Thymus (tissue), 11 donors: ENCODE measurements at regions not wholly inside any gene's neighbourhood (a gene's known extent, or its start where the extent isn't known, plus 50 kb on each side); places are given as distances from the start of the nearest gene placed in this dataset.

Experiments used
- DNase-seq, 9 donors: peaks; one replicate each; pipeline ENCODE4 v3.0.0-alpha.2; 2013; ENCODE audit warnings: low spot score in 9 of 9, low read depth in 6 of 9, missing footprints in 1 of 9
- H3K27ac ChIP-seq, 2 donors: one replicate each; pipeline ENCODE4 v1.5.1; 2013; ENCODE audit warnings: control low read depth in 1 of 2, low read depth in 1 of 2, low read length in 1 of 2, mild to moderate bottlenecking in 1 of 2, moderate library complexity in 1 of 2
- H3K27me3 ChIP-seq, 2 donors: one replicate each; pipeline ENCODE4 v1.5.1; 2013; ENCODE audit warnings: low read length in 1 of 2; ENCODE audit not compliant: control insufficient read depth in 2 of 2, insufficient read depth in 1 of 2
- H3K36me3 ChIP-seq, 2 donors: one replicate each; pipeline ENCODE4 v1.5.1; 2013; ENCODE audit warnings: low read length in 1 of 2, mild to moderate bottlenecking in 1 of 2, moderate library complexity in 1 of 2; ENCODE audit not compliant: control insufficient read depth in 2 of 2, insufficient read depth in 2 of 2
- H3K4me1 ChIP-seq, 2 donors: one replicate each; pipeline ENCODE4 v1.5.1; 2013; ENCODE audit warnings: low read length in 2 of 2; ENCODE audit not compliant: control insufficient read depth in 2 of 2, insufficient read depth in 2 of 2
- H3K4me3 ChIP-seq, 2 donors: one replicate each; pipeline ENCODE4 v1.5.1; 2013; ENCODE audit warnings: low read length in 2 of 2, control low read depth in 1 of 2, mild to moderate bottlenecking in 1 of 2
- H3K9me3 ChIP-seq, 2 donors: one replicate each; pipeline ENCODE4 v1.5.1; 2013; ENCODE audit warnings: low read length in 1 of 2, mild to moderate bottlenecking in 1 of 2; ENCODE audit not compliant: control insufficient read depth in 2 of 2, insufficient read depth in 1 of 2
- WGBS: extraction: QIAGEN DNeasy Blood & Tissue Kit; methylation state at CpG from one replicate; pipeline ENCODE4 v1.1.7; 2013; 5-methylcytosine and 5-hydroxymethylcytosine counted together
- donor health status: healthy.

GRCh38 chrX:150028692-150029091 is 90.4 kb upstream of the EOLA2 start:
- H3K4me1 ChIP-seq, result no peaks in the 10 kb centered on the region
- DNase-seq, result no peak
- no peak overlapping the region for H3K4me3 ChIP-seq
- no peaks in the 10 kb centered on the region for H3K27me3 ChIP-seq
- no peaks in the 10 kb centered on the region for H3K9me3 ChIP-seq
- no peaks in the 10 kb centered on the region for H3K36me3 ChIP-seq
- no peak overlapping the region for H3K27ac ChIP-seq
- 83% methylated on average over 1 of the region's 1 CpG for WGBS

GRCh38 chrX:150032742-150033141 is 94.5 kb upstream of the EOLA2 start:
- H3K27ac ChIP-seq, result no peak overlapping the region
- H3K4me3 ChIP-seq, result no peak overlapping the region
- no peaks in the 10 kb centered on the region for H3K4me1 ChIP-seq
- no peaks in the 10 kb centered on the region for H3K9me3 ChIP-seq
- no peak for DNase-seq
- no peaks in the 10 kb centered on the region for H3K27me3 ChIP-seq
- 91% methylated on average over 3 of the region's 3 CpGs for WGBS
- no peaks in the 10 kb centered on the region for H3K36me3 ChIP-seq

- no peak for DNase-seq
- 94% methylated on average over 2 of the region's 2 CpGs for WGBS
- Histone ChIP-seq H3K4me3 (no peak overlapping the region), H3K27ac (no peak overlapping the region), H3K36me3 (no peaks in the 10 kb centered on the region), H3K27me3 (no peaks in the 10 kb centered on the region), H3K9me3 (no peaks in the 10 kb centered on the region), H3K4me1 (no peaks in the 10 kb centered on the region)
These were observed 96.5 kb upstream of the EOLA2 start for GRCh38 chrX:150034788-150035187.

- no peaks in the 10 kb centered on the region for H3K4me1 ChIP-seq
- no peak overlapping the region for H3K4me3 ChIP-seq
- WGBS, result 95% methylated on average over 2 of the region's 2 CpGs
- no peak overlapping the region for H3K27ac ChIP-seq
- H3K9me3 ChIP-seq, result no peaks in the 10 kb centered on the region
- no peaks in the 10 kb centered on the region for H3K27me3 ChIP-seq
- no peak for DNase-seq
- no peaks in the 10 kb centered on the region for H3K36me3 ChIP-seq
These were observed 97.2 kb upstream of the EOLA2 start for GRCh38 chrX:150035531-150035930.

GRCh38 chrX:150036181-150036580 is 97.9 kb upstream of the EOLA2 start:
- H3K27me3 ChIP-seq, result no peaks in the 10 kb centered on the region
- H3K4me1 ChIP-seq, result no peaks in the 10 kb centered on the region
- no peak overlapping the region for H3K4me3 ChIP-seq
- no peak for DNase-seq
- no peak overlapping the region for H3K27ac ChIP-seq
- WGBS, result 77% methylated on average over 2 of the region's 2 CpGs
- no peaks in the 10 kb centered on the region for H3K9me3 ChIP-seq
- H3K36me3 ChIP-seq, result no peaks in the 10 kb centered on the region

GRCh38 chrX:150036641-150037040 is 98.3 kb upstream of the EOLA2 start:
- no peak overlapping the region for H3K4me3 ChIP-seq
- no peaks in the 10 kb centered on the region for H3K9me3 ChIP-seq
- WGBS, result 91% methylated on average over 3 of the region's 3 CpGs

GRCh38 chrX:150037041-150037440 is 98.8 kb upstream of the EOLA2 start:
- Histone ChIP-seq H3K27ac (no peak overlapping the region), H3K27me3 (no peaks in the 10 kb centered on the region), H3K4me3 (no peak overlapping the region), H3K4me1 (no peaks in the 10 kb centered on the region), H3K9me3 (no peaks in the 10 kb centered on the region), H3K36me3 (no peaks in the 10 kb centered on the region)
- DNase-seq, result no peak
- 72% methylated on average over 2 of the region's 2 CpGs for WGBS

More at GRCh38 chrX:150036641-150037040, 98.3 kb upstream of the EOLA2 start:
- DNase-seq, result no peak
- Histone ChIP-seq H3K27ac (no peak overlapping the region), H3K36me3 (no peaks in the 10 kb centered on the region), H3K4me1 (no peaks in the 10 kb centered on the region), H3K27me3 (no peaks in the 10 kb centered on the region)

- no peaks in the 10 kb centered on the region for H3K4me1 ChIP-seq
- H3K27ac ChIP-seq, result no peak overlapping the region
- H3K27me3 ChIP-seq, result no peaks in the 10 kb centered on the region
- H3K9me3 ChIP-seq, result no peaks in the 10 kb centered on the region
- no peak for DNase-seq
- no peaks in the 10 kb centered on the region for H3K36me3 ChIP-seq
- no peak overlapping the region for H3K4me3 ChIP-seq
- 95% methylated on average over 3 of the region's 3 CpGs for WGBS
These were observed 100.0 kb upstream of the EOLA2 start for GRCh38 chrX:150038315-150038714.

GRCh38 chrX:150038986-150039599 is 100.8 kb upstream of the EOLA2 start:
- 100% methylated on average over 1 of the region's 1 CpG for WGBS
- Histone ChIP-seq H3K27ac (no peak overlapping the region), H3K4me3 (no peak overlapping the region), H3K27me3 (no peaks in the 10 kb centered on the region), H3K4me1 (no peaks in the 10 kb centered on the region), H3K9me3 (no peaks in the 10 kb centered on the region), H3K36me3 (no peaks in the 10 kb centered on the region)
- no peak for DNase-seq

GRCh38 chrX:150041208-150041607 is 102.9 kb upstream of the EOLA2 start:
- no peaks in the 10 kb centered on the region for H3K36me3 ChIP-seq
- H3K4me1 ChIP-seq, result no peaks in the 10 kb centered on the region
- H3K27ac ChIP-seq, result no peak overlapping the region
- no peak for DNase-seq
- H3K27me3 ChIP-seq, result no peaks in the 10 kb centered on the region
- H3K9me3 ChIP-seq, result no peaks in the 10 kb centered on the region
- WGBS, result 97% methylated on average over 2 of the region's 2 CpGs
- H3K4me3 ChIP-seq, result no peak overlapping the region
